ENCODE measurements at regions not wholly inside any gene's neighbourhood (a gene's known extent, or its start where the extent isn't known, plus 50 kb on each side); places are given as distances from the start of the nearest gene placed in this dataset.
"Not testable (repeated sequence)": the region's sequence is repeated elsewhere in the genome, so short reads cannot be mapped to it uniquely, and the experiment has no call there.

DNA sequence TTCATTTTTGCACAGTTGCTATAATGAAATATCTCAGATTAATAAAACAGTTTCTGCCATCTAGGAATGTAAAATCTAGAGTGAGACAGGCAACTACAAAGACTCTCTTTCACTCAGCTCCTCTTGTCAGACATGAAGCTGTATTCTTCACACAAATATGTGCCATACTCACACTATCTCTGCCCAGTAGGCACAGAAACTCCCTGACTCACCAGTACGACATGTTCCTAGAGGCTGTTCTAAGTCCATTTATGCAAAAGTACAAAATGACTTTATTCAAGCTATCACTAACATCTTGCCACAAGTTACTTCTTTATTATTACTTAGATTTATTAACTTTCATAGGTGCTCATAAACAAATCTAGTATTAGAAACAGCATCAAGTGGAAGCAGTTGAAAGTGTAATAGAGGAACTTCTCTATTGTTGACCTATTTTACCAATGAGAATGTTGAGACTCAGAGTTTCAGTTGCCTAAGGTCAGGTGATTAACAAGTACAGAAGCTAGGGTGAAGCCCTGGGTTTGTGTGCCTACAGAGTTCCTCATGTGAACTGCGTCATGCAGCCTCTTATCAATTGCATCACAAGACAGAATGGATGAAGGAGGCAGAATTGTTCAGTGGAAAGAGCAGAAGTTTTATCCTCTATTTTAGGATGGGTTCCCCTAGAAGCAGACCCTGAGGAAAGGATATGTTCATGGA is 98.9 kb downstream of the RGS2 start:
- peak; percentile 53 for DNase-seq
- TF ChIP-seq, protein P1, sequence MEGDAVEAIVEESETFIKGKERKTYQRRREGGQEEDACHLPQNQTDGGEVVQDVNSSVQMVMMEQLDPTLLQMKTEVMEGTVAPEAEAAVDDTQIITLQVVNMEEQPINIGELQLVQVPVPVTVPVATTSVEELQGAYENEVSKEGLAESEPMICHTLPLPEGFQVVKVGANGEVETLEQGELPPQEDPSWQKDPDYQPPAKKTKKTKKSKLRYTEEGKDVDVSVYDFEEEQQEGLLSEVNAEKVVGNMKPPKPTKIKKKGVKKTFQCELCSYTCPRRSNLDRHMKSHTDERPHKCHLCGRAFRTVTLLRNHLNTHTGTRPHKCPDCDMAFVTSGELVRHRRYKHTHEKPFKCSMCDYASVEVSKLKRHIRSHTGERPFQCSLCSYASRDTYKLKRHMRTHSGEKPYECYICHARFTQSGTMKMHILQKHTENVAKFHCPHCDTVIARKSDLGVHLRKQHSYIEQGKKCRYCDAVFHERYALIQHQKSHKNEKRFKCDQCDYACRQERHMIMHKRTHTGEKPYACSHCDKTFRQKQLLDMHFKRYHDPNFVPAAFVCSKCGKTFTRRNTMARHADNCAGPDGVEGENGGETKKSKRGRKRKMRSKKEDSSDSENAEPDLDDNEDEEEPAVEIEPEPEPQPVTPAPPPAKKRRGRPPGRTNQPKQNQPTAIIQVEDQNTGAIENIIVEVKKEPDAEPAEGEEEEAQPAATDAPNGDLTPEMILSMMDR (IDR thresholded peaks at IDR 0.05; ENCODE audit: low read depth, low read length, missing control alignments), result no peak
- H3K36me3 ChIP-seq (replicated peaks), result no peaks in the 10 kb centered on the region
- H3K27me3 ChIP-seq (replicated peaks), result no peaks in the 10 kb centered on the region
- H3K4me3 ChIP-seq (ENCODE audit: low read depth, low read length), result no peak overlapping the region
- H3K27ac ChIP-seq, result peak overlapping the region; percentile 31
- in situ Hi-C loops (cut with HindIII; ENCODE audit: low pct_ligation_motif_present, low sequenced_read_pairs), result no loop called here

DNA sequence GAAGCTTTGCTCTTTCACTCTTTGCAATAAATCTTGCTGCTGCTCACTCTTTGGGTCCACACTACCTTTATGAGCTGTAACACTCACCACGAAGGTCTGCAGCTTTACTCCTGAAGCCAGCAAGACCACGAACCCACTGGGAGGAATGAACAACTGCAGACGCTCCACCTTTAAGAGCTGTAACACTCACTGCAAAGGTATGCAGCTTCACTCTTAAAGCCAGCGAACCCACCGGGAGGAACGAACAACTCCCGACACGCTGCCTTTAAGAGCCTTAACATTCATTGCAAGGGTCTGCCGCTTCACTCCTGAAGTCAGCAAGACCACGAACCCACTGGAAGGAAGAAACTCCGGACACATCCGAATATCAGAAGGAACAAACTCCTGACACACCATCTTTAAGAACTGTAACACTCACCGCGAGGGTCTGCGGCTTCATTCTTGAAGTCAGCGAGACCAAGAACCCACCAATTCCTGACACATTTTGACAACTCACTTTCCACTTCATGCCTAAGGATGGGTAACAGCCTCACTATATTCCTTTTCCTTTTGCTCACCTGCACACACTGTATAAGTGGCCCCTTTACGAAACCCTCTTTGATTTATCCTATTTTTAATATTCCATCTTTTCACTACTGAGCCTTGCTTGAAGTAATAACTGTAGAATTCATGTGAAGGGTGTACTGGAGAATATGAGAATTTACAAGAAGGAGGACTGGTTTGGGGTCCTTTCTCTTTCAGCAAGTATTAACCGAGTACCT is 103.2 kb downstream of the RGS2 start:
- DNase-seq; H3K4me3 ChIP-seq (ENCODE audit: low read depth, low read length); in situ Hi-C loops (cut with HindIII; ENCODE audit: low pct_ligation_motif_present, low sequenced_read_pairs); H3K27ac ChIP-seq; H3K27me3 ChIP-seq (replicated peaks); H3K36me3 ChIP-seq (replicated peaks): not testable (repeated sequence)

DNA sequence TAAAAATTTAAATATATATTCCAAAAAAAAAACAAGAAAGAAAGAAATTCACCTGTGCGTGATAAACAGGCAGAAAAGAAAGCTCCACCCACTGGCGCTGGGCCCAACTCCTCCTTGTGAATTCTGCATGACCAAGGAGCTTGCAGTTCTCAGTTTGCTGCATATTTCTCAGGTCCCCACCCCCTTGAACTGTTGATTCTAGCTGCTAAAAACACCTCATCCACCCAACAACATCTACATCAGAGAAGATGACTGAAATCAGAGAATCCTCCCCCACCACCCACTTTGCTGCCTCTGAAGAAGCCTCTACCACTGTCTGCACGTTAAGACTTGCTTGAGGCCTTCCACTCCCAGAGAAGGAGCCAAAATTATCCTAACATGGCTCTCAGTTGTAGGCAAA is 104.8 kb downstream of the RGS2 start:
- no peaks in the 10 kb centered on the region for H3K36me3 ChIP-seq (replicated peaks)
- TF ChIP-seq, protein P1 (IDR thresholded peaks at IDR 0.05; ENCODE audit: low read depth, low read length, missing control alignments), result no peak
- DNase-seq, result no peak
- in situ Hi-C loops (cut with HindIII; ENCODE audit: low pct_ligation_motif_present, low sequenced_read_pairs), result no loop called here
- H3K27ac ChIP-seq, result no peak overlapping the region
- no peak overlapping the region for H3K4me3 ChIP-seq (ENCODE audit: low read depth, low read length)
- H3K27me3 ChIP-seq (replicated peaks), result no peaks in the 10 kb centered on the region

DNA sequence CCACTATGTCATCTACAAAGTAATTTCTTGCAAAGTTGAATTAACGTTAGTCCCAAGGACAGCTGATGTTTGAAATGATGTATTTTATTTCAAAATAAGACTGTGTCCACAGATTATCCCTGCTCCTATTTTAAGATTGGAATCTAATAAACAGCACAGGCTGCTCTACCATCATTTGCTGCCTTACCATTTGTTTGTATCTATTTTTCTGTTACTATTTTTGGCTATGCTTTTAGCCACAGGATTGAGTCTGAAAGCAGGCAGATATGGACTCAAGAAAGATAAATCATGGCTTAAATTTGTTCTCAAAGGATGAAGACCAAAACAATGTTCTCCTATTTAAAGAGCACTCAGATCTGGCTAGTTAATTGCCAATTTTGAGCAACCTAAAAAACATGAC is 105.3 kb downstream of the RGS2 start:
- in situ Hi-C loops (cut with HindIII; ENCODE audit: low pct_ligation_motif_present, low sequenced_read_pairs), result no loop called here

DNA sequence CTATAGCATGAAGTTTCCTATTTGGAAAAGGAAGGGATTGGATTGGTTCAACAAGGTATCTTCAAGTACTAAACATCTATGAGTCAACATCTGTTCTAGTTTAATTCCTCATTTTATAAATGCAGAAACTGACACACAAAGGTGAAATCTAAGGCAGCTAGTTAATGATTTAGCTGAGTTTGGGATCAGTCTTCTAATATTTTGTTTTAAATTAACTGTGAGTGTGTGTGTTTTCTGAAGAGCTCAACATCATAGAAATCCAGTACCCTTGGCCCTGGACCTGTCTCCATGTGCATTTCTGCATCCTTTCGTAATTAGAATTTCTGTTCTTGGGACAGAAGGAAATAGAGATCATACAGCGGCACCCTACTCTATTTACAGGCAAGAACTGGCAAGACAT is 105.9 kb downstream of the RGS2 start:
- H3K4me3 ChIP-seq (ENCODE audit: low read depth, low read length), result no peak overlapping the region
- DNase-seq, result no peak
- H3K36me3 ChIP-seq (replicated peaks), result no peaks in the 10 kb centered on the region
- in situ Hi-C loops (cut with HindIII; ENCODE audit: low pct_ligation_motif_present, low sequenced_read_pairs), result no loop called here
- no peaks in the 10 kb centered on the region for H3K27me3 ChIP-seq (replicated peaks)
- no peak overlapping the region for H3K27ac ChIP-seq
- TF ChIP-seq, protein P1 (IDR thresholded peaks at IDR 0.05; ENCODE audit: low read depth, low read length, missing control alignments), result no peak

More for the DNA sequence above, 105.3 kb downstream of the RGS2 start:
- Histone ChIP-seq H3K4me3 (ENCODE audit: low read depth, low read length) (no peak overlapping the region), H3K27me3 (replicated peaks) (no peaks in the 10 kb centered on the region), H3K36me3 (replicated peaks) (no peaks in the 10 kb centered on the region), H3K27ac (no peak overlapping the region)
- no peak for DNase-seq
- TF ChIP-seq, protein P1 (IDR thresholded peaks at IDR 0.05; ENCODE audit: low read depth, low read length, missing control alignments), result no peak

DNA sequence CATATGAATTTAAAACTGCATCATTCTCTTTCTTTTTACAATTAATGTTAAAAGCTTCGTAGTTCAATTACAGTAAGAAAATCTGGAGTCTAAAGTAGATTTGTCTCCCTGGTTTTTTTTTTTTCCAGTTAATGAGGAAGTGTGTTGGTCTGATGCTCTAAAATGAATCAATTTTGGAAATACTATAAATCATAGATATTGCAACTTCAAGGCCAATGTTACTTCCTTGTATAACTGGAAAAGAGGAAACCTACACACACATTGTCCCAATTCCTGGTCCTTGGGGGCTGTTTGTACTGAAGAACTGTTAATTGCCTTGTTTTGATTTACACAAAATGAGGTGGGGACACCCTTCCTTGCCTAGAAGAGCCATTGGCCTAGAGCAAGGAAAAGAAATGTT is 107.2 kb downstream of the RGS2 start:
- Histone ChIP-seq H3K27ac (no peak overlapping the region), H3K27me3 (replicated peaks) (no peaks in the 10 kb centered on the region), H3K36me3 (replicated peaks) (no peaks in the 10 kb centered on the region), H3K4me3 (ENCODE audit: low read depth, low read length) (no peak overlapping the region)
- TF ChIP-seq, protein P1 (IDR thresholded peaks at IDR 0.05; ENCODE audit: low read depth, low read length, missing control alignments), result no peak
- in situ Hi-C loops (cut with HindIII; ENCODE audit: low pct_ligation_motif_present, low sequenced_read_pairs), result no loop called here
- DNase-seq, result no peak
